ENCODE measurements at regions not wholly inside any gene's neighbourhood (a gene's known extent, or its start where the extent isn't known, plus 50 kb on each side); places are given as distances from the start of the nearest gene placed in this dataset.

DNA sequence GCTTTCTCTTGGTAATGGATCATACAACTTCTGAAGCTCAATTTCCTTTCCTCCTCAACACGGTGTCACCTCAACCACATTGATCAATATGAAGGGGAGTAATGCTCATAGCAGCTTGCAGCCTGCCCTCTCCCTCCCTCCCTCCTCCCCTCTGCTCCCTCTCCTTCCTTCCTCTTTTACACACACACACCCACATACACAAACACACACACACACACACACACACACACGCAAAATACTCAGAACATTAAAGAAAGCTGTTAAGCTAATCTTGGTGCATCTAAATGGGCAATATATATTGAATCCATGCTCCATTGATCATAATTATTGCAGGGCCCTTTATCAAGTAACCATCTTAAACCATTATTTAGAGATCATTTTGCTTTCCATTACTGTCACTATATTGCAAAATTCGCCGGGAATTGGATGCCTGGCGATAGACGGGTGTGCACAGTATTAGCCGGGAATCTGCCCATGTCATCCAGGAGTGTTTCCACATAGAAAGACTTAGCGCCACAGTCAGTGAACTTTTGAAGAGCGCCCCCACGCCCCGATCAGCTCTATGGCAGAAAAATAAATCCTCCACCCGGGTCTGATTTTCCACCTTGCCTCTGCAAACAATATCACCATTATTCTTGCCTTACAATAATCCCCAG lies 122.0 kb downstream of the PRLHR start:
- TF ChIP-seq, protein P1, sequence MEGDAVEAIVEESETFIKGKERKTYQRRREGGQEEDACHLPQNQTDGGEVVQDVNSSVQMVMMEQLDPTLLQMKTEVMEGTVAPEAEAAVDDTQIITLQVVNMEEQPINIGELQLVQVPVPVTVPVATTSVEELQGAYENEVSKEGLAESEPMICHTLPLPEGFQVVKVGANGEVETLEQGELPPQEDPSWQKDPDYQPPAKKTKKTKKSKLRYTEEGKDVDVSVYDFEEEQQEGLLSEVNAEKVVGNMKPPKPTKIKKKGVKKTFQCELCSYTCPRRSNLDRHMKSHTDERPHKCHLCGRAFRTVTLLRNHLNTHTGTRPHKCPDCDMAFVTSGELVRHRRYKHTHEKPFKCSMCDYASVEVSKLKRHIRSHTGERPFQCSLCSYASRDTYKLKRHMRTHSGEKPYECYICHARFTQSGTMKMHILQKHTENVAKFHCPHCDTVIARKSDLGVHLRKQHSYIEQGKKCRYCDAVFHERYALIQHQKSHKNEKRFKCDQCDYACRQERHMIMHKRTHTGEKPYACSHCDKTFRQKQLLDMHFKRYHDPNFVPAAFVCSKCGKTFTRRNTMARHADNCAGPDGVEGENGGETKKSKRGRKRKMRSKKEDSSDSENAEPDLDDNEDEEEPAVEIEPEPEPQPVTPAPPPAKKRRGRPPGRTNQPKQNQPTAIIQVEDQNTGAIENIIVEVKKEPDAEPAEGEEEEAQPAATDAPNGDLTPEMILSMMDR (IDR thresholded peaks at IDR 0.05) = no peak
- TF ChIP-seq POLR2A (IDR thresholded peaks at IDR 0.05) = no peak
